NOMO-1 (cell line): ENCODE measurements at regions not wholly inside any gene's neighbourhood (a gene's known extent, or its start where the extent isn't known, plus 50 kb on each side); places are given as distances from the start of the nearest gene placed in this dataset.

Experiments
- DNase-seq, 2 experiments: peaks; one replicate each; lab custom pipeline; 2025; ENCODE audit not compliant: unreplicated experiment in 2 of 2; lab: John Stamatoyannopoulos, UW

- no peak for DNase-seq
Measured at GRCh38 chr2:161570424-161571050, 53.7 kb upstream of the SLC4A10 start.

DNA sequence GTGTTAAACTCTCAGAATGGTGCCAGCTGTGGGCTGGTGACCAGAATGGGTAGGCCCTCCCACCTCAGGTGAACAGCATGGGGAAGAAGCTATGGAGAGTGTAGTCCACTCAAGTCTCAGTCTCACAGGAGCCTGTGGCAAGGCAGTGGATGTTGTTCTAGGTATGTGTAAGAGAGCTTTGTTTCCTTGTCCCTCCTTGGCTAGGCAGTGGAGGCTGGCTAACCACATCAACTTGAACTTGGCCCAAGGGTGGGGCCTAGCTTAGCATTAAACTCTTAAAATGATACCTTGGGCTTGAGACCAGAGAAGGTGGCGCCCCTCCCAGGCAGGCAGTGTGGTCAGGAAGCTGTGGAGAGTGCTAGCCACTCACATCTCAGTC is 53.2 kb upstream of the SLC4A10 start:
- DNase-seq, result no peak
